WERI-Rb-1 (cell line): ENCODE measurements at regions not wholly inside any gene's neighbourhood (a gene's known extent, or its start where the extent isn't known, plus 50 kb on each side); places are given as distances from the start of the nearest gene placed in this dataset.

Source experiments
- DNase-seq: peaks from one replicate; pipeline ENCODE4 v3.0.0-alpha.2; 2020
- H3K27ac ChIP-seq: fragments of 250-450 bp; sonication (Bioruptor Pico); 2 replicates; pipeline ENCODE4 v1.5.1; 2020; ENCODE audit warnings: mild to moderate bottlenecking, moderate library complexity
- H3K27me3 ChIP-seq: fragments of 250-450 bp; sonication (Bioruptor Pico); 2 replicates; pipeline ENCODE4 v1.5.1; 2021; ENCODE audit warnings: mild to moderate bottlenecking, low read depth, moderate library complexity; ENCODE audit not compliant: insufficient read depth, severe bottlenecking
- H3K36me3 ChIP-seq: fragments of 250-450 bp; sonication (Bioruptor Pico); 2 replicates; pipeline ENCODE4 v1.5.1; 2020; ENCODE audit warnings: mild to moderate bottlenecking, moderate library complexity
- H3K4me3 ChIP-seq: 2 replicates; pipeline ENCODE4 v1.5.1; 2011; ENCODE audit warnings: low read depth, mild to moderate bottlenecking, control low read depth, low read length
- H3K9me3 ChIP-seq: fragments of 250-450 bp; sonication (Bioruptor Pico); 2 replicates; pipeline ENCODE4 v1.5.1; 2021; ENCODE audit warnings: mild to moderate bottlenecking, moderate library complexity; ENCODE audit not compliant: severe bottlenecking
- TF ChIP-seq, protein P1 (sequence below): IDR thresholded peaks from 2 replicates; pipeline ENCODE4 v1.5.1; 2011; ENCODE audit warnings: low read depth, mild to moderate bottlenecking, control low read depth, inconsistent platforms, low read length

DNA sequence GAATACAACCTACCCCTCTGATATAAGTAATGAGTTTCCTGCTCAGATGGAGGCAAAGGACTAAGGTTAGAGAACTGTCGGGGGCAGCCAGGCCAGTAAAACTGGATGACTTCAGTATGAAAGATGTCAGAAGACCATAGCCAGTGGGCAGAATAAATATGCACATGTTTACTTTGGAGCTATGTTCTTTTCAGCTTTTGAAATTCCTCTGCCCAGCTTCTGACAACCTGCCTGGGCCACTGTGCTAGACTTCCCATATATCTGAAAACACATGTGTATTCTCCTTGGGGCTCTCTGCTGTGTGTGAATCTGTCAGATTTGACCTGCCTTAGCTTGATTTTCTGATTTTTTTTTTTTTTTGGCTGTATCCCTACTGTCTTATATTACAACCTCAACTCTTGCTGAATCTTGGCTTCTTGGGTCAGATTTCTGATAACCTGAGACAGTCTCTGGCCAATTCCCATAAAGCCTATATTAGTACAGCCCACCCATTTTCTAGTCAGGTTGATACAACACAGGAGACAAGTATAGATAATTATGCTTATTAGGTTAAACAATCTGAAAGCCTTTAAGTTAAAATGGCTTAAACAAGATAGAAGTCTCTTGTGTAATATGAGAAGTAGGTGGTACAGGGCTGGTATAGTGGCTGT is 76.6 kb upstream of the PRLR start:
- no peak overlapping the region for H3K4me3 ChIP-seq
- no peak for DNase-seq
- H3K27ac ChIP-seq: no peak overlapping the region
- H3K27me3 ChIP-seq: peaks cover 74% of the 10 kb centered on the region
- no peaks in the 10 kb centered on the region for H3K9me3 ChIP-seq
- TF ChIP-seq, protein P1, sequence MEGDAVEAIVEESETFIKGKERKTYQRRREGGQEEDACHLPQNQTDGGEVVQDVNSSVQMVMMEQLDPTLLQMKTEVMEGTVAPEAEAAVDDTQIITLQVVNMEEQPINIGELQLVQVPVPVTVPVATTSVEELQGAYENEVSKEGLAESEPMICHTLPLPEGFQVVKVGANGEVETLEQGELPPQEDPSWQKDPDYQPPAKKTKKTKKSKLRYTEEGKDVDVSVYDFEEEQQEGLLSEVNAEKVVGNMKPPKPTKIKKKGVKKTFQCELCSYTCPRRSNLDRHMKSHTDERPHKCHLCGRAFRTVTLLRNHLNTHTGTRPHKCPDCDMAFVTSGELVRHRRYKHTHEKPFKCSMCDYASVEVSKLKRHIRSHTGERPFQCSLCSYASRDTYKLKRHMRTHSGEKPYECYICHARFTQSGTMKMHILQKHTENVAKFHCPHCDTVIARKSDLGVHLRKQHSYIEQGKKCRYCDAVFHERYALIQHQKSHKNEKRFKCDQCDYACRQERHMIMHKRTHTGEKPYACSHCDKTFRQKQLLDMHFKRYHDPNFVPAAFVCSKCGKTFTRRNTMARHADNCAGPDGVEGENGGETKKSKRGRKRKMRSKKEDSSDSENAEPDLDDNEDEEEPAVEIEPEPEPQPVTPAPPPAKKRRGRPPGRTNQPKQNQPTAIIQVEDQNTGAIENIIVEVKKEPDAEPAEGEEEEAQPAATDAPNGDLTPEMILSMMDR: no peak
- H3K36me3 ChIP-seq: no peaks in the 10 kb centered on the region

DNA sequence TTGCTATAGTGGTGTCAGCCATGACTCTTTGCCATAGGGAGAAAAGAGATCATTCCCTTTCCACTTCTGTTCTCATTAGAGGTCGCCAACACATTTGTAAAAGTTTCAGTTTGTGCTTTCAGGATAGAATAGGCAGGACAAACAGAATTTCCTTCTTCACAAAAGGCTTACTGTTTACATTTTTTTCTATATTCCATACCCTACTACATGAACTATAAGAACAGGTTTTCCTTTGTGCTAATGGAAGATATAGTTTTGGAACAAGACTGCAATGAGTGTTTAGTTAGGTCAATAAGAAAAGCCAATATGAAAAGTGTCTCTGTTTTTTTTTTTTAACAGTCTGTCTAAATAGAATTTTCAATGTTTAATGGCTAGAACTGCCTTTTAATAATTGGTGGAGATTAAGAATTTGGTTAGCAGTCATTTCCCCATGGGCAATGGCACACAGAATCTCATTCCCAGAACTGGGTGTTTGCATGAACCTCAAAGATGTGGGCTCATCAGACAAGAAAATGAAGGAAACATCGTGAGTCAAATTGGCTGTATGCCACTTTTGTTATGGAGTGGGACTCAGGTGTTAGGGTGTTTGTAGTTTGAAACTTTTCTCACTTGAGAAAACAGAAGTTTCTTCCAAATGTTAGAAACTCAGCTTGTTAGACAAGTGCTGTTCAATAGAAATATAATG is 75.2 kb upstream of the PRLR start:
- DNase-seq: no peak
- no peak overlapping the region for H3K27ac ChIP-seq
- no peak overlapping the region for H3K4me3 ChIP-seq
- TF ChIP-seq, protein P1: no peak
- H3K36me3 ChIP-seq: no peaks in the 10 kb centered on the region
- H3K27me3 ChIP-seq: peaks cover 70% of the 10 kb centered on the region
- H3K9me3 ChIP-seq: no peaks in the 10 kb centered on the region

DNA sequence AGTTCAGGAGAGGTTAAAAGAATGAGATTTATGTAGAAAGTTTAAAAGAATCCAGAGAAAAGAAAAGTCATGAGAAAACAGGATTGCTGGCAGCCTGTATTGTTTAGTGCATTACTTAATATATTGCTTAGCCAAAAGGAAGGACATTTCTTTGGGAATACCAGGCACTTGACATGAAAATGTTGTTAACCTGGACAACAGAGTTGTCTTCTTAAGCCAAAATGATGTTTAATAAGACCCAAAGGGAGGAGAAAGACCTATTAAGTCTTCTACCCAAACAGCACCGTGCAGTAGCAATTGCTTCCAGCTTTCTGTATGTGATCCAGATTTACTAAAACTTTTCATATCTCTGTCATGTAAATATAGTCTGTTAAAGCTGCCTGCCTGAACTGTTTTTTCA is 74.0 kb upstream of the PRLR start:
- Histone ChIP-seq H3K27ac (no peak overlapping the region), H3K36me3 (no peaks in the 10 kb centered on the region), H3K27me3 (peaks cover 61% of the 10 kb centered on the region), H3K4me3 (no peak overlapping the region), H3K9me3 (no peaks in the 10 kb centered on the region)
- DNase-seq: no peak
- TF ChIP-seq, protein P1: no peak

DNA sequence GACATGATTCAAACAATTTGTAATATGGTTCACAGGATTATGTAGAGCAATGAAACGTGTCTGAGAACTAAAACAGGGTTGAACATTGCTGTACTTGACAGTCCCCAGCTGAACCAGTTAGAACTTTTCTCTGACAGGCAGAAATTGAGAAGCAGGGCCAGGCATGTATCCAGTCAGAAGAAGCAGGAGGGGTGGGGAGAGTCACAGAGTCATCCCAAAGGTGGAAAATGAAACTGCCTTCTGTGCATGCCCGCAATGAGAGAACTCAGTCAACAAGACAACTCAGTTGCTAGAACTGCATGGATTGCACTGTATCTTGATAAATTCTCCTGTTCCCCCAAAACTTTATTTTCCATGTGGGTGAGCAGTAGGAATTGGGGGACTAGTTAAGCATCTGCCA is 72.9 kb upstream of the PRLR start:
- no peak for DNase-seq
- no peaks in the 10 kb centered on the region for H3K36me3 ChIP-seq
- H3K4me3 ChIP-seq: no peak overlapping the region
- H3K9me3 ChIP-seq: no peaks in the 10 kb centered on the region
- TF ChIP-seq, protein P1: no peak
- H3K27me3 ChIP-seq: peaks cover 51% of the 10 kb centered on the region
- H3K27ac ChIP-seq: no peak overlapping the region

DNA sequence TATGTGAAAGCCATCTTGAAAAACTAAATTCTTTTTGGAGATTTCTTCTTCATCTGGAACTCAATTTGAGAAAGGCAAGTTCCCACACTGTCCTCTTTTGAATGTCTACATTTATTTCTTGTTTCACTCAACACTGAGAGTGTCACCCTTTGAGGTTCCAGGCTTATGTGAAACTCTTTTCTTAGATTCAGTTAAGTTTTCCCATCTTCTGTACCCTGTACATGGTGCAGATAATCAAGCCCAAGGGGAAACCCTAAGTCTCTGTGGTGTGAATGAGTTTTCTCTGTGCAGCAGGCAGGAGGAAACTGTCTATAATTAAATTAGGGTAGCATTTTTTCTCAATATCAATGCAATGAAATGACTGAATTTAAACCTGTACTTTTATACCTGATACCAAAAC is 72.3 kb upstream of the PRLR start:
- Histone ChIP-seq H3K4me3 (no peak overlapping the region), H3K36me3 (no peaks in the 10 kb centered on the region), H3K27ac (no peak overlapping the region), H3K9me3 (no peaks in the 10 kb centered on the region), H3K27me3 (peaks cover 54% of the 10 kb centered on the region)
- TF ChIP-seq, protein P1: no peak
- DNase-seq: no peak
